Liver (tissue), 8 donors: ENCODE measurements at regions not wholly inside any gene's neighbourhood (a gene's known extent, or its start where the extent isn't known, plus 50 kb on each side); places are given as distances from the start of the nearest gene placed in this dataset.

ENCODE experiments used
- DNase-seq: peaks from one replicate; pipeline ENCODE4 v3.0.0-alpha.2; 2017; ENCODE audit warnings: low spot score
- H3K27ac ChIP-seq, 2 donors: one replicate each; pipeline ENCODE4 v1.7.0; 2013; ENCODE audit warnings: inconsistent platforms in 2 of 2, low read length in 2 of 2, control low read depth in 1 of 2, low read depth in 1 of 2, mild to moderate bottlenecking in 1 of 2
- H3K27me3 ChIP-seq, 4 donors: one replicate each; pipeline versions ENCODE4 v1.6.1 to v1.7.0; 2013; ENCODE audit warnings: low read length in 3 of 4, inconsistent platforms in 1 of 4, mild to moderate bottlenecking in 1 of 4, moderate library complexity in 1 of 4; ENCODE audit not compliant: control insufficient read depth in 4 of 4, insufficient read depth in 4 of 4
- H3K36me3 ChIP-seq, 4 donors: one replicate each; pipeline versions ENCODE4 v1.6.1 to v1.7.0; 2013; ENCODE audit warnings: low read length in 3 of 4, mild to moderate bottlenecking in 3 of 4, low read depth in 1 of 4, moderate library complexity in 1 of 4; ENCODE audit not compliant: control insufficient read depth in 4 of 4, insufficient read depth in 3 of 4
- H3K4me1 ChIP-seq, 4 donors: one replicate each; pipeline versions ENCODE4 v1.6.1 to v1.7.0; 2013; ENCODE audit warnings: low read length in 3 of 4, mild to moderate bottlenecking in 3 of 4, moderate library complexity in 1 of 4; ENCODE audit not compliant: control insufficient read depth in 4 of 4, insufficient read depth in 4 of 4
- H3K4me3 ChIP-seq, 3 donors: one replicate each; pipeline versions ENCODE4 v1.6.1 to v1.7.0; 2013; ENCODE audit warnings: low read length in 3 of 3, control low read depth in 1 of 3, low read depth in 1 of 3, mild to moderate bottlenecking in 1 of 3
- H3K9ac ChIP-seq, 2 donors: one replicate each; pipeline ENCODE4 v1.7.0; 2013; ENCODE audit warnings: low read length in 2 of 2, mild to moderate bottlenecking in 2 of 2, moderate library complexity in 2 of 2, control low read depth in 1 of 2, low read depth in 1 of 2
- H3K9me3 ChIP-seq, 4 donors: one replicate each; pipeline versions ENCODE4 v1.6.1 to v1.7.0; 2013; ENCODE audit warnings: low read length in 3 of 4; ENCODE audit not compliant: control insufficient read depth in 4 of 4
- EGR1 ChIP-seq, 2 donors: IDR thresholded peaks; 2 replicates each; pipeline ENCODE4 v1.6.1; 2016 to 2018; ENCODE audit warnings: antibody characterized with exemption in 2 of 2, low read depth in 2 of 2
- FOXA1 ChIP-seq: IDR thresholded peaks from 2 replicates; pipeline ENCODE4 v1.6.1; 2016; ENCODE audit warnings: antibody characterized with exemption
- FOXA2 ChIP-seq: IDR thresholded peaks from 2 replicates; pipeline ENCODE4 v1.6.1; 2016; ENCODE audit warnings: antibody characterized with exemption
- GABPA ChIP-seq, 2 donors: IDR thresholded peaks in 1 of 2; conservative IDR thresholded peaks in 1 of 2; 2 replicates each; pipeline ENCODE4 v1.6.1; 2016; ENCODE audit warnings: antibody characterized with exemption in 2 of 2, mild to moderate bottlenecking in 1 of 2, moderate library complexity in 1 of 2
- HNF4A ChIP-seq, 2 donors: conservative IDR thresholded peaks; 2 replicates each; pipeline ENCODE4 v1.6.1; 2016; ENCODE audit warnings: antibody characterized with exemption in 2 of 2, mild to moderate bottlenecking in 2 of 2
- HNF4G ChIP-seq: IDR thresholded peaks from 2 replicates; pipeline ENCODE4 v1.6.1; 2016; ENCODE audit warnings: antibody characterized with exemption
- JUND ChIP-seq, 2 donors: IDR thresholded peaks; 2 replicates each; pipeline ENCODE4 v1.6.1; 2016; ENCODE audit warnings: antibody characterized with exemption in 2 of 2
- NR2F2 ChIP-seq: IDR thresholded peaks from 2 replicates; pipeline ENCODE4 v1.6.1; 2016; ENCODE audit warnings: antibody characterized with exemption
- RAD21 ChIP-seq, 2 donors: IDR thresholded peaks; 2 replicates each; pipeline ENCODE4 v1.6.1; 2016; ENCODE audit warnings: antibody characterized with exemption in 2 of 2, mild to moderate bottlenecking in 2 of 2
- RXRA ChIP-seq, 2 donors: IDR thresholded peaks; 2 replicates each; pipeline ENCODE4 v1.6.1; 2017 to 2018; ENCODE audit warnings: antibody characterized with exemption in 2 of 2, mild to moderate bottlenecking in 1 of 2
- SP1 ChIP-seq: IDR thresholded peaks from 2 replicates; pipeline ENCODE4 v1.6.1; 2018; ENCODE audit warnings: antibody characterized with exemption, mild to moderate bottlenecking
- TAF1 ChIP-seq: conservative IDR thresholded peaks from 2 replicates; pipeline ENCODE4 v1.6.1; 2016; ENCODE audit warnings: antibody characterized with exemption, mild to moderate bottlenecking
- WGBS: extraction: QIAGEN DNeasy Blood & Tissue Kit; methylation state at CpG from one replicate; pipeline ENCODE4 v1.1.7; 2013; 5-methylcytosine and 5-hydroxymethylcytosine counted together
- TF ChIP-seq, protein P1 (sequence below): fragments of 150-350 bp; IDR thresholded peaks from 2 replicates; pipeline ENCODE4 v1.5.1; 2017; ENCODE audit warnings: improper control_type of control experiment, low read depth, low read length; ENCODE audit not compliant: missing input control
- TF ChIP-seq, protein P2 (sequence below): IDR thresholded peaks from 2 replicates; pipeline ENCODE4 v1.6.1; 2016; ENCODE audit warnings: antibody characterized with exemption, mild to moderate bottlenecking
- TF ChIP-seq, protein P3 (sequence below): IDR thresholded peaks from 2 replicates; pipeline ENCODE4 v1.6.1; 2016; ENCODE audit warnings: antibody characterized with exemption
- TF ChIP-seq, protein P4 (sequence below): IDR thresholded peaks from 2 replicates; pipeline ENCODE4 v1.6.1; 2016; ENCODE audit warnings: antibody characterized with exemption
- TF ChIP-seq, protein P5 (sequence below): IDR thresholded peaks from 2 replicates; pipeline ENCODE4 v1.6.1; 2016; ENCODE audit warnings: antibody characterized with exemption
- donor health status: healthy.
- donor health status: healthy.
- donor health status: healthy.
- donor health status: healthy.
- donor health status: healthy.

DNA sequence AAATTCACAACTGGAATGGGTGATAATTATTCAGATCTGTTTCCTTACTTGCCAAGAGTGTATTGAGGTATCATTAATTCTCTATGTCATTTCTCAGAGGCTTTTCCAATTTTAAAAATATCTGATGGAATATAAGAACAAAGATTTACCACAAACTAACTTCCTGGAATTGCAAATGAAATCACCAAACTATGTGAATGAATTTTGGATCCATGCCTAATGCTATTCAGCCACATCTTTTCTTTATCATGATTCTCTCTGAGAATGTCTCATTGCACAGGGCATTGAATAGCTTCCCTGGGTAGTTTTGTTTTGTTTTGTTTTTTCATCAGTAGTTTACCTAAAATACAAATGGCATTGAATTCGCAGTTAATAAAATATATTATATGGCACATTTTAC is 146.9 kb upstream of the FBN2 start (continued):
- no peak for TF ChIP-seq HNF4G
- TF ChIP-seq FOXA1, result no peak
- TF ChIP-seq, protein P1, sequence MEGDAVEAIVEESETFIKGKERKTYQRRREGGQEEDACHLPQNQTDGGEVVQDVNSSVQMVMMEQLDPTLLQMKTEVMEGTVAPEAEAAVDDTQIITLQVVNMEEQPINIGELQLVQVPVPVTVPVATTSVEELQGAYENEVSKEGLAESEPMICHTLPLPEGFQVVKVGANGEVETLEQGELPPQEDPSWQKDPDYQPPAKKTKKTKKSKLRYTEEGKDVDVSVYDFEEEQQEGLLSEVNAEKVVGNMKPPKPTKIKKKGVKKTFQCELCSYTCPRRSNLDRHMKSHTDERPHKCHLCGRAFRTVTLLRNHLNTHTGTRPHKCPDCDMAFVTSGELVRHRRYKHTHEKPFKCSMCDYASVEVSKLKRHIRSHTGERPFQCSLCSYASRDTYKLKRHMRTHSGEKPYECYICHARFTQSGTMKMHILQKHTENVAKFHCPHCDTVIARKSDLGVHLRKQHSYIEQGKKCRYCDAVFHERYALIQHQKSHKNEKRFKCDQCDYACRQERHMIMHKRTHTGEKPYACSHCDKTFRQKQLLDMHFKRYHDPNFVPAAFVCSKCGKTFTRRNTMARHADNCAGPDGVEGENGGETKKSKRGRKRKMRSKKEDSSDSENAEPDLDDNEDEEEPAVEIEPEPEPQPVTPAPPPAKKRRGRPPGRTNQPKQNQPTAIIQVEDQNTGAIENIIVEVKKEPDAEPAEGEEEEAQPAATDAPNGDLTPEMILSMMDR, result no peak
- TF ChIP-seq HNF4A (conservative IDR thresholded peaks at IDR 0.05), result no peak

DNA sequence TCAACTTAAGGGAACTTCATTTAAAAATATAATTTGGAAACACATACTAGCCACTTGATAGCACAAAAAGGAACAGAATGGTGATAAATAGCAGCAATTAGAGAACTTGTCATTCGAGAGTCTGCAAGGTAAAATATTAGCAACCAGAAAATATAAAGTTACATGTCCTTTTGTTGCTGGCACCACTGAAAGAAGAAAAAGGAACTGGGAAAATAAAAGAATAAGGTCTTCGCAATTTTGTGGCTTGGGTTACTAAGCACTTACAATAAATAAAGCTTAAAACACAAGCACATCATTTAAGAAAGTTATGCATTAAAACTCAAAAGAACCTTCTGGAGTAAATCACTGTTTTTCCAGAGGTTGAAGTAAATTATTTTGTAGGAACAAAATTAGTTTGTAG is 149.9 kb upstream of the FBN2 start:
- WGBS, result 71% methylated on average over 2 of the region's 2 CpGs
- no peak overlapping the region for H3K4me3 ChIP-seq
- TF ChIP-seq RXRA (IDR thresholded peaks at IDR 0.05), result no peak
- no peak for TF ChIP-seq FOXA2
- TF ChIP-seq HNF4G, result no peak
- TF ChIP-seq TAF1, result no peak
- no peak for TF ChIP-seq HNF4A (conservative IDR thresholded peaks at IDR 0.05)
- TF ChIP-seq, protein P2, sequence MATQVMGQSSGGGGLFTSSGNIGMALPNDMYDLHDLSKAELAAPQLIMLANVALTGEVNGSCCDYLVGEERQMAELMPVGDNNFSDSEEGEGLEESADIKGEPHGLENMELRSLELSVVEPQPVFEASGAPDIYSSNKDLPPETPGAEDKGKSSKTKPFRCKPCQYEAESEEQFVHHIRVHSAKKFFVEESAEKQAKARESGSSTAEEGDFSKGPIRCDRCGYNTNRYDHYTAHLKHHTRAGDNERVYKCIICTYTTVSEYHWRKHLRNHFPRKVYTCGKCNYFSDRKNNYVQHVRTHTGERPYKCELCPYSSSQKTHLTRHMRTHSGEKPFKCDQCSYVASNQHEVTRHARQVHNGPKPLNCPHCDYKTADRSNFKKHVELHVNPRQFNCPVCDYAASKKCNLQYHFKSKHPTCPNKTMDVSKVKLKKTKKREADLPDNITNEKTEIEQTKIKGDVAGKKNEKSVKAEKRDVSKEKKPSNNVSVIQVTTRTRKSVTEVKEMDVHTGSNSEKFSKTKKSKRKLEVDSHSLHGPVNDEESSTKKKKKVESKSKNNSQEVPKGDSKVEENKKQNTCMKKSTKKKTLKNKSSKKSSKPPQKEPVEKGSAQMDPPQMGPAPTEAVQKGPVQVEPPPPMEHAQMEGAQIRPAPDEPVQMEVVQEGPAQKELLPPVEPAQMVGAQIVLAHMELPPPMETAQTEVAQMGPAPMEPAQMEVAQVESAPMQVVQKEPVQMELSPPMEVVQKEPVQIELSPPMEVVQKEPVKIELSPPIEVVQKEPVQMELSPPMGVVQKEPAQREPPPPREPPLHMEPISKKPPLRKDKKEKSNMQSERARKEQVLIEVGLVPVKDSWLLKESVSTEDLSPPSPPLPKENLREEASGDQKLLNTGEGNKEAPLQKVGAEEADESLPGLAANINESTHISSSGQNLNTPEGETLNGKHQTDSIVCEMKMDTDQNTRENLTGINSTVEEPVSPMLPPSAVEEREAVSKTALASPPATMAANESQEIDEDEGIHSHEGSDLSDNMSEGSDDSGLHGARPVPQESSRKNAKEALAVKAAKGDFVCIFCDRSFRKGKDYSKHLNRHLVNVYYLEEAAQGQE, result no peak
- no peak for TF ChIP-seq EGR1 (IDR thresholded peaks at IDR 0.05; ENCODE audit: low read depth in 2 of 2)
- TF ChIP-seq RAD21 (IDR thresholded peaks at IDR 0.05), result no peak
- TF ChIP-seq, protein P3, sequence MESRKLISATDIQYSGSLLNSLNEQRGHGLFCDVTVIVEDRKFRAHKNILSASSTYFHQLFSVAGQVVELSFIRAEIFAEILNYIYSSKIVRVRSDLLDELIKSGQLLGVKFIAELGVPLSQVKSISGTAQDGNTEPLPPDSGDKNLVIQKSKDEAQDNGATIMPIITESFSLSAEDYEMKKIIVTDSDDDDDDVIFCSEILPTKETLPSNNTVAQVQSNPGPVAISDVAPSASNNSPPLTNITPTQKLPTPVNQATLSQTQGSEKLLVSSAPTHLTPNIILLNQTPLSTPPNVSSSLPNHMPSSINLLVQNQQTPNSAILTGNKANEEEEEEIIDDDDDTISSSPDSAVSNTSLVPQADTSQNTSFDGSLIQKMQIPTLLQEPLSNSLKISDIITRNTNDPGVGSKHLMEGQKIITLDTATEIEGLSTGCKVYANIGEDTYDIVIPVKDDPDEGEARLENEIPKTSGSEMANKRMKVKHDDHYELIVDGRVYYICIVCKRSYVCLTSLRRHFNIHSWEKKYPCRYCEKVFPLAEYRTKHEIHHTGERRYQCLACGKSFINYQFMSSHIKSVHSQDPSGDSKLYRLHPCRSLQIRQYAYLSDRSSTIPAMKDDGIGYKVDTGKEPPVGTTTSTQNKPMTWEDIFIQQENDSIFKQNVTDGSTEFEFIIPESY, result no peak
- no peak for TF ChIP-seq GABPA (IDR thresholded peaks at IDR 0.05 in 1 of 2, conservative IDR thresholded peaks at IDR 0.05 in 1 of 2)
- no peak for TF ChIP-seq JUND (IDR thresholded peaks at IDR 0.05)
- no peak for TF ChIP-seq FOXA1
- TF ChIP-seq, protein P4, sequence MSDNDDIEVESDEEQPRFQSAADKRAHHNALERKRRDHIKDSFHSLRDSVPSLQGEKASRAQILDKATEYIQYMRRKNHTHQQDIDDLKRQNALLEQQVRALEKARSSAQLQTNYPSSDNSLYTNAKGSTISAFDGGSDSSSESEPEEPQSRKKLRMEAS, result no peak
- TF ChIP-seq SP1, result no peak
- TF ChIP-seq NR2F2, result no peak
- TF ChIP-seq, protein P5, sequence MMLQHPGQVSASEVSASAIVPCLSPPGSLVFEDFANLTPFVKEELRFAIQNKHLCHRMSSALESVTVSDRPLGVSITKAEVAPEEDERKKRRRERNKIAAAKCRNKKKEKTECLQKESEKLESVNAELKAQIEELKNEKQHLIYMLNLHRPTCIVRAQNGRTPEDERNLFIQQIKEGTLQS, result no peak

More for the DNA sequence above, 149.9 kb upstream of the FBN2 start:
- H3K27me3 ChIP-seq, result peaks cover 0 to 2% (median 0%) of the 10 kb centered on the region in 4 donors
- no peaks in the 10 kb centered on the region for H3K9me3 ChIP-seq
- no peaks in the 10 kb centered on the region for H3K36me3 ChIP-seq
- DNase-seq, result no peak
- H3K27ac ChIP-seq, result no peak overlapping the region
- H3K4me1 ChIP-seq, result no peaks in the 10 kb centered on the region
- no peak overlapping the region for H3K9ac ChIP-seq
